ENCODE measurements at regions not wholly inside any gene's neighbourhood (a gene's known extent, or its start where the extent isn't known, plus 50 kb on each side); places are given as distances from the start of the nearest gene placed in this dataset.
A peak's percentile ranks its signal among the peaks of the same experiment; 100 is the strongest.

DNA sequence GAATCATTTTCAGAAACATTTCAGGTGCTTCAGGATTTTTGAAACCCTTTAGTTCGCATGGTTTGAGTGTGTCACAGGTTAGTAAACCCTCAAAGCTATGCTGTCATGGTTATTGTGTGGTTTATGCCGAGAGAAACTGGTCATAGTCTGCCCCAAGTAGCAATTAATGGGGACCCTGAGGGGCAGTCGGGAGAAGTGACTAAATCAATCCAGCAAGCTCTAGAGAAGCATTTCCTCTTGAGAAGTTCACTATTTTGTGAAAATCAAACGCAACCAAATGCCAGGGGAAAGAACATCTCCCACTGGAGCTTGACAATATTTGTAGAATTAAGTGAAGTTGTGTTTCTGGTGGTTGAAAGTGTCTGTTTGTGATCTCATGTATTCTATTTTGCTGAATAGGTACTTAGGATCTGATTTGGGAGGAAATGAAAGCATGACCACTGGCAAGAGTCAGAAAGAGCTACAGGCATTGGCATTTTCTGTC, 63.0 kb upstream of the BACH1 start:
- TF ChIP-seq, protein P1, sequence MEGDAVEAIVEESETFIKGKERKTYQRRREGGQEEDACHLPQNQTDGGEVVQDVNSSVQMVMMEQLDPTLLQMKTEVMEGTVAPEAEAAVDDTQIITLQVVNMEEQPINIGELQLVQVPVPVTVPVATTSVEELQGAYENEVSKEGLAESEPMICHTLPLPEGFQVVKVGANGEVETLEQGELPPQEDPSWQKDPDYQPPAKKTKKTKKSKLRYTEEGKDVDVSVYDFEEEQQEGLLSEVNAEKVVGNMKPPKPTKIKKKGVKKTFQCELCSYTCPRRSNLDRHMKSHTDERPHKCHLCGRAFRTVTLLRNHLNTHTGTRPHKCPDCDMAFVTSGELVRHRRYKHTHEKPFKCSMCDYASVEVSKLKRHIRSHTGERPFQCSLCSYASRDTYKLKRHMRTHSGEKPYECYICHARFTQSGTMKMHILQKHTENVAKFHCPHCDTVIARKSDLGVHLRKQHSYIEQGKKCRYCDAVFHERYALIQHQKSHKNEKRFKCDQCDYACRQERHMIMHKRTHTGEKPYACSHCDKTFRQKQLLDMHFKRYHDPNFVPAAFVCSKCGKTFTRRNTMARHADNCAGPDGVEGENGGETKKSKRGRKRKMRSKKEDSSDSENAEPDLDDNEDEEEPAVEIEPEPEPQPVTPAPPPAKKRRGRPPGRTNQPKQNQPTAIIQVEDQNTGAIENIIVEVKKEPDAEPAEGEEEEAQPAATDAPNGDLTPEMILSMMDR (IDR thresholded peaks at IDR 0.05 in 2 of 3, conservative IDR thresholded peaks at IDR 0.05 in 1 of 3; ENCODE audit: control insufficient read depth in 2 of 3, extremely low read depth in 1 of 3, insufficient read depth in 1 of 3, low read depth in 3 of 3, low read length in 3 of 3), result no peak
- TF ChIP-seq PAX5 (IDR thresholded peaks at IDR 0.05; ENCODE audit: borderline replicate concordance, low read depth, low read length) (peak; percentile 33; the same call in 1 of the 2 replicates), EZH2 (IDR thresholded peaks at IDR 0.05; ENCODE audit: borderline replicate concordance, control insufficient read depth, low read depth, low read length) (no peak), SUPT20H (IDR thresholded peaks at IDR 0.05; ENCODE audit: borderline replicate concordance, control insufficient read depth, low read depth, low read length) (no peak), CEBPB (IDR thresholded peaks at IDR 0.05; ENCODE audit: borderline replicate concordance in 1 of 2, low read depth in 2 of 2, low read length in 2 of 2) (peak in 1 of 2 experiments; percentile 78; a peak in 1 of 4 replicates), NFIC (IDR thresholded peaks at IDR 0.05; ENCODE audit: low read depth, low read length) (peak; percentile 97), SP1 (IDR thresholded peaks at IDR 0.05; ENCODE audit: low read depth, low read length) (peak; percentile 14), NFYB (IDR thresholded peaks at IDR 0.05; ENCODE audit: insufficient read depth, low read depth, low read length) (no peak), POLR2AphosphoS5 (IDR thresholded peaks at IDR 0.05; ENCODE audit: low read length) (no peak), POLR2A (IDR thresholded peaks at IDR 0.05; ENCODE audit: low read depth, low read length) (no peak)
- TF ChIP-seq, protein P2, sequence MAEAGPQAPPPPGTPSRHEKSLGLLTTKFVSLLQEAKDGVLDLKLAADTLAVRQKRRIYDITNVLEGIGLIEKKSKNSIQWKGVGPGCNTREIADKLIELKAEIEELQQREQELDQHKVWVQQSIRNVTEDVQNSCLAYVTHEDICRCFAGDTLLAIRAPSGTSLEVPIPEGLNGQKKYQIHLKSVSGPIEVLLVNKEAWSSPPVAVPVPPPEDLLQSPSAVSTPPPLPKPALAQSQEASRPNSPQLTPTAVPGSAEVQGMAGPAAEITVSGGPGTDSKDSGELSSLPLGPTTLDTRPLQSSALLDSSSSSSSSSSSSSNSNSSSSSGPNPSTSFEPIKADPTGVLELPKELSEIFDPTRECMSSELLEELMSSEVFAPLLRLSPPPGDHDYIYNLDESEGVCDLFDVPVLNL (IDR thresholded peaks at IDR 0.05; ENCODE audit: low read depth, low read length), result no peak
- TF ChIP-seq, protein P3, sequence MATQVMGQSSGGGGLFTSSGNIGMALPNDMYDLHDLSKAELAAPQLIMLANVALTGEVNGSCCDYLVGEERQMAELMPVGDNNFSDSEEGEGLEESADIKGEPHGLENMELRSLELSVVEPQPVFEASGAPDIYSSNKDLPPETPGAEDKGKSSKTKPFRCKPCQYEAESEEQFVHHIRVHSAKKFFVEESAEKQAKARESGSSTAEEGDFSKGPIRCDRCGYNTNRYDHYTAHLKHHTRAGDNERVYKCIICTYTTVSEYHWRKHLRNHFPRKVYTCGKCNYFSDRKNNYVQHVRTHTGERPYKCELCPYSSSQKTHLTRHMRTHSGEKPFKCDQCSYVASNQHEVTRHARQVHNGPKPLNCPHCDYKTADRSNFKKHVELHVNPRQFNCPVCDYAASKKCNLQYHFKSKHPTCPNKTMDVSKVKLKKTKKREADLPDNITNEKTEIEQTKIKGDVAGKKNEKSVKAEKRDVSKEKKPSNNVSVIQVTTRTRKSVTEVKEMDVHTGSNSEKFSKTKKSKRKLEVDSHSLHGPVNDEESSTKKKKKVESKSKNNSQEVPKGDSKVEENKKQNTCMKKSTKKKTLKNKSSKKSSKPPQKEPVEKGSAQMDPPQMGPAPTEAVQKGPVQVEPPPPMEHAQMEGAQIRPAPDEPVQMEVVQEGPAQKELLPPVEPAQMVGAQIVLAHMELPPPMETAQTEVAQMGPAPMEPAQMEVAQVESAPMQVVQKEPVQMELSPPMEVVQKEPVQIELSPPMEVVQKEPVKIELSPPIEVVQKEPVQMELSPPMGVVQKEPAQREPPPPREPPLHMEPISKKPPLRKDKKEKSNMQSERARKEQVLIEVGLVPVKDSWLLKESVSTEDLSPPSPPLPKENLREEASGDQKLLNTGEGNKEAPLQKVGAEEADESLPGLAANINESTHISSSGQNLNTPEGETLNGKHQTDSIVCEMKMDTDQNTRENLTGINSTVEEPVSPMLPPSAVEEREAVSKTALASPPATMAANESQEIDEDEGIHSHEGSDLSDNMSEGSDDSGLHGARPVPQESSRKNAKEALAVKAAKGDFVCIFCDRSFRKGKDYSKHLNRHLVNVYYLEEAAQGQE (IDR thresholded peaks at IDR 0.05; ENCODE audit: low read depth, low read length), result no peak
- TF ChIP-seq, protein P4, sequence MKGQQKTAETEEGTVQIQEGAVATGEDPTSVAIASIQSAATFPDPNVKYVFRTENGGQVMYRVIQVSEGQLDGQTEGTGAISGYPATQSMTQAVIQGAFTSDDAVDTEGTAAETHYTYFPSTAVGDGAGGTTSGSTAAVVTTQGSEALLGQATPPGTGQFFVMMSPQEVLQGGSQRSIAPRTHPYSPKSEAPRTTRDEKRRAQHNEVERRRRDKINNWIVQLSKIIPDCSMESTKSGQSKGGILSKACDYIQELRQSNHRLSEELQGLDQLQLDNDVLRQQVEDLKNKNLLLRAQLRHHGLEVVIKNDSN (IDR thresholded peaks at IDR 0.05; ENCODE audit: borderline replicate concordance, extremely low read length, insufficient read depth, low read depth, low read length), result no peak
- TF ChIP-seq, protein P5, sequence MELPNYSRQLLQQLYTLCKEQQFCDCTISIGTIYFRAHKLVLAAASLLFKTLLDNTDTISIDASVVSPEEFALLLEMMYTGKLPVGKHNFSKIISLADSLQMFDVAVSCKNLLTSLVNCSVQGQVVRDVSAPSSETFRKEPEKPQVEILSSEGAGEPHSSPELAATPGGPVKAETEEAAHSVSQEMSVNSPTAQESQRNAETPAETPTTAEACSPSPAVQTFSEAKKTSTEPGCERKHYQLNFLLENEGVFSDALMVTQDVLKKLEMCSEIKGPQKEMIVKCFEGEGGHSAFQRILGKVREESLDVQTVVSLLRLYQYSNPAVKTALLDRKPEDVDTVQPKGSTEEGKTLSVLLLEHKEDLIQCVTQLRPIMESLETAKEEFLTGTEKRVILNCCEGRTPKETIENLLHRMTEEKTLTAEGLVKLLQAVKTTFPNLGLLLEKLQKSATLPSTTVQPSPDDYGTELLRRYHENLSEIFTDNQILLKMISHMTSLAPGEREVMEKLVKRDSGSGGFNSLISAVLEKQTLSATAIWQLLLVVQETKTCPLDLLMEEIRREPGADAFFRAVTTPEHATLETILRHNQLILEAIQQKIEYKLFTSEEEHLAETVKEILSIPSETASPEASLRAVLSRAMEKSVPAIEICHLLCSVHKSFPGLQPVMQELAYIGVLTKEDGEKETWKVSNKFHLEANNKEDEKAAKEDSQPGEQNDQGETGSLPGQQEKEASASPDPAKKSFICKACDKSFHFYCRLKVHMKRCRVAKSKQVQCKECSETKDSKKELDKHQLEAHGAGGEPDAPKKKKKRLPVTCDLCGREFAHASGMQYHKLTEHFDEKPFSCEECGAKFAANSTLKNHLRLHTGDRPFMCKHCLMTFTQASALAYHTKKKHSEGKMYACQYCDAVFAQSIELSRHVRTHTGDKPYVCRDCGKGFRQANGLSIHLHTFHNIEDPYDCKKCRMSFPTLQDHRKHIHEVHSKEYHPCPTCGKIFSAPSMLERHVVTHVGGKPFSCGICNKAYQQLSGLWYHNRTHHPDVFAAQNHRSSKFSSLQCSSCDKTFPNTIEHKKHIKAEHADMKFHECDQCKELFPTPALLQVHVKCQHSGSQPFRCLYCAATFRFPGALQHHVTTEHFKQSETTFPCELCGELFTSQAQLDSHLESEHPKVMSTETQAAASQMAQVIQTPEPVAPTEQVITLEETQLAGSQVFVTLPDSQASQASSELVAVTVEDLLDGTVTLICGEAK (IDR thresholded peaks at IDR 0.05; ENCODE audit: borderline replicate concordance), result no peak

All from GM12878 (cell line).